Transverse colon (tissue), 4 donors: ENCODE measurements at regions not wholly inside any gene's neighbourhood (a gene's known extent, or its start where the extent isn't known, plus 50 kb on each side); places are given as distances from the start of the nearest gene placed in this dataset.

Experiments used
- DNase-seq: peaks from one replicate; pipeline ENCODE4 v3.0.0-alpha.2; 2019
- H3K27ac ChIP-seq, 4 donors: fragments of 200-600 bp; sonication (generic); 2 replicates each; pipeline ENCODE4 v1.5.1; 2016 to 2018; ENCODE audit warnings: inconsistent platforms in 4 of 4
- H3K27me3 ChIP-seq: fragments of 200-600 bp; sonication (generic); 2 replicates; pipeline ENCODE4 v1.5.1; 2017; ENCODE audit warnings: inconsistent platforms
- H3K36me3 ChIP-seq, 4 donors: fragments of 200-600 bp; sonication (generic); 2 replicates each; pipeline ENCODE4 v1.5.1; 2017 to 2019; ENCODE audit warnings: inconsistent platforms in 4 of 4
- H3K4me1 ChIP-seq, 4 donors: fragments of 200-600 bp; sonication (generic); 2 replicates each; pipeline ENCODE4 v1.5.1; 2017 to 2020; ENCODE audit warnings: inconsistent platforms in 4 of 4
- H3K4me3 ChIP-seq, 4 donors: fragments of 200-600 bp; sonication (generic); 1 replicate in 1 of 4; 2 replicates in 3 of 4; pipeline versions ENCODE4 v1.5.1 to v1.6.1; 2017 to 2019; ENCODE audit warnings: inconsistent platforms in 4 of 4
- H3K9me3 ChIP-seq, 2 donors: fragments of 200-600 bp; sonication (generic); 2 replicates each; pipeline ENCODE4 v1.5.1; 2017 to 2019; ENCODE audit warnings: inconsistent platforms in 2 of 2
- CTCF ChIP-seq, 5 experiments: fragments of 200-600 bp in 3 of 5; fragments of 450-650 bp in 2 of 5; sonication (generic) in 3 of 5; IDR thresholded peaks; 1 replicate in 2 of 5; 2 replicates in 3 of 5; pipeline ENCODE4 v1.5.1; 2016 to 2017; ENCODE audit warnings: antibody characterized with exemption in 5 of 5, inconsistent platforms in 3 of 5, mild to moderate bottlenecking in 2 of 5, moderate library complexity in 1 of 5
- EP300 ChIP-seq: sonication (generic); formaldehyde crosslinking; IDR thresholded peaks from one replicate; pipeline ENCODE4 v1.6.1; 2017; ENCODE audit warnings: antibody characterized with exemption, low read depth
- POLR2A ChIP-seq: fragments of 450-650 bp; IDR thresholded peaks from one replicate; pipeline ENCODE4 v1.6.1; 2016; ENCODE audit warnings: antibody characterized with exemption, mild to moderate bottlenecking, moderate library complexity
- POLR2AphosphoS5 ChIP-seq, 3 donors: sonication (generic); formaldehyde crosslinking; IDR thresholded peaks; one replicate each; pipeline ENCODE4 v1.6.1; 2016; ENCODE audit warnings: antibody characterized with exemption in 3 of 3
- WGBS, 2 donors: methylation state at CpG; one replicate each; pipeline ENCODE4 v1.1.5; 2018; ENCODE audit warnings: low coverage in 1 of 2; 5-methylcytosine and 5-hydroxymethylcytosine counted together
- in situ Hi-C, 4 donors: fragments of 200-750 bp; cut with MboI; loops; one replicate each; pipeline versions ENCODE4 v1.15.0 to v1.15.1; 2017; ENCODE audit warnings: low sequenced_read_pairs in 3 of 4, low pct_ligation_motif_present in 1 of 4, low pct_unique_long_range_greater_than_20kb in 1 of 4
- intact Hi-C: fragments of 100-400 bp; cut with DNase I; formaldehyde crosslinking; loops from one replicate; pipeline ENCODE4 v1.15.1; 2023; ENCODE audit warnings: low total_unique reads

DNA sequence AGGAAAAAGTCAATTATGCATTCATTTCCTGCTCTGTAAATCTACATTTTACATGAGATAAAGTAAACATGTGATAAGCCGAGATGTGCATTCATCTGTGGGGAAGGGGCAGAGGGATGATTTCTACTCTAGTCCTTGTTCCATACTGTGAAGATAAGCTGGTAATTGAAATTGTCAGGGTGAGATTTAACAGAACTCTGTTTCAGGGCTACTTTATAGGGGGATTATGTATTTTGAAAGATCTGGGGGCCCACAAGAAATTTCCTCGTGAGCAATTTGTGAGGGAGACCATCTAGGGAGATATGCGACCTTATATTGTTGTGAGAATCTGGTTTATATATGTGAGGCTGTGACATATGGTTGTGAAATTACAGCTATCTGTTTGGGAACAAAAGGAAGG is 73.1 kb upstream of the KCNK1 start:
- TF ChIP-seq CTCF (IDR thresholded peaks at IDR 0.05) (no peak), POLR2AphosphoS5 (IDR thresholded peaks at IDR 0.05) (no peak), EP300 (no peak), POLR2A (no peak)
- no peaks in the 10 kb centered on the region for H3K27me3 ChIP-seq
- 53 to 67% methylated on average over 1 to 3 of the region's 3 CpGs for WGBS, 2 donors
- no peaks in the 10 kb centered on the region for H3K9me3 ChIP-seq
- no peaks in the 10 kb centered on the region for H3K4me1 ChIP-seq
- intact Hi-C loops (no loop called here), in situ Hi-C loops (no loop called here)
- DNase-seq, result no peak
- H3K36me3 ChIP-seq, result no peaks in the 10 kb centered on the region
- no peak overlapping the region for H3K27ac ChIP-seq
- H3K4me3 ChIP-seq, result no peak overlapping the region

DNA sequence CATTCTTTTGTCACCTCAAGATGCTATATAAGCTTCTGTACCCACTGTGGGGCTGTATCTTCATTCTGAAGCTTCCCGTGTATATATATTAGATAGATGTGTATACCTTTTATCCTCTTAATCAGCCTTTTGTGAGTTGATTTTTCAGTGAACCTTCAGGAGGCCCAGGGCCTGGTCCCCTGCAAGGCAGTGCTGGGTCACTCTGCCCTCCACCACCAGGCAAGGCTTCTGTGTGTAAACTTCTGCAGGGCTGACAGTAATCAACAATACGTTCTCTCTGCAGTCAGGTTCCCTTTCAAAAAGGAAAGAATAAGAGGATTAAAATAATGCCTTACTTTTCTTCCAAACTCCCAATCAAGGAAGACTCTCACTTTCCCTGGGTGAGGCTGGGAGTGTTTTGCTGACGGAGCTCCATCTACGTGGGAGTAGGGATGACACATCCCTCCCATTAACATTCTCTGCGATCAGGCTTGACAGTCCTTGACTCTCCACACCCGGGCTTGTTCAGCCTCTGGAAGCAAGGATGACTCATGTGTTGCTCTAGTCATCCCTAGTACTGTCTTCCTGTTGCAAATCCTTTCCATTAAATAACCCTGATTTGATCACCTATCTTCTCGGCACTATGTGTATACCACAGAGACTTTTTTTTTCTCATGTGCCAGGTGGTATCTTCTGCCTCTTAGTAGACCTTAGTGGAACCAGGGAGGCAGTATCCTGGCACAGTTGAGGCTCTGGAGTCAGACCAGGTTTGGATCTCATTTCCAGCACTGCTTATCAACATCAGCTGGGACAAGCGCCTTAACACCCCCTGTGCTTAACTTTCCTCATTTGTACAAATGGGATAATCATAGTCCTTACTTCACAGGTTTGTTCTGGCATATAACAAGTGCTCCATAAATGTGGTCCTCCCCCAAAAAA is 70.3 kb upstream of the KCNK1 start:
- TF ChIP-seq POLR2AphosphoS5 (IDR thresholded peaks at IDR 0.05), result no peak
- no peak for TF ChIP-seq EP300
- no peak for TF ChIP-seq CTCF (IDR thresholded peaks at IDR 0.05)
- no peak for TF ChIP-seq POLR2A
- no peaks in the 10 kb centered on the region for H3K4me1 ChIP-seq
- H3K4me3 ChIP-seq, result no peak overlapping the region
- no peak overlapping the region for H3K27ac ChIP-seq
- no peaks in the 10 kb centered on the region for H3K36me3 ChIP-seq
- no peaks in the 10 kb centered on the region for H3K27me3 ChIP-seq
- 49 to 78% methylated on average over 4 to 8 of the region's 8 CpGs for WGBS, 2 donors
- H3K9me3 ChIP-seq, result no peaks in the 10 kb centered on the region
- no peak for DNase-seq
- intact Hi-C loops (no loop called here), in situ Hi-C loops (no loop called here)

DNA sequence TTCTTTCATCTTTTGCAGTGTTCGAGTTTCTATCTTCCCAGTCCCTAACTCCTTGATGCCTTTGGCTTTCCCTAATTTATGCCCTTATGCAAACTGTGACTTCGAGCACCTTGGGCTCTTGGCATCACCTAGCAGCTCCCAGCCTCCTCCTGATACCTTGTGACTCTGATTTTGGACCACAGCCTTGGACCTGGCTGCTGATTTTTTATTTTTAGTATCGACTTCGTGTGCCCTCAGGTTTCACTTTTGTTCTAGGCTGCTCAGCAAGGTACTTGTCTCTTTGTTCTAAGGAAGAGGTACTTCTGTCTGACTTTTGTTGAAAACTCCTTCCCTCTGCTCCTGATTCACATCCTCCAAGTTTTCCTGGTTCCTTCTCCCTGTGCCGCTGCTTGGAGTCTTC is 69.6 kb upstream of the KCNK1 start:
- Histone ChIP-seq H3K4me1 (no peaks in the 10 kb centered on the region), H3K27me3 (no peaks in the 10 kb centered on the region), H3K27ac (no peak overlapping the region), H3K4me3 (no peak overlapping the region), H3K36me3 (no peaks in the 10 kb centered on the region), H3K9me3 (no peaks in the 10 kb centered on the region)
- DNase-seq, result no peak
- WGBS, 2 donors, result 56 to 59% methylated on average over 5 of the region's 5 CpGs
- TF ChIP-seq CTCF (IDR thresholded peaks at IDR 0.05) (no peak), EP300 (no peak), POLR2A (no peak), POLR2AphosphoS5 (IDR thresholded peaks at IDR 0.05) (no peak)
- intact Hi-C loops (no loop called here), in situ Hi-C loops (no loop called here)

DNA sequence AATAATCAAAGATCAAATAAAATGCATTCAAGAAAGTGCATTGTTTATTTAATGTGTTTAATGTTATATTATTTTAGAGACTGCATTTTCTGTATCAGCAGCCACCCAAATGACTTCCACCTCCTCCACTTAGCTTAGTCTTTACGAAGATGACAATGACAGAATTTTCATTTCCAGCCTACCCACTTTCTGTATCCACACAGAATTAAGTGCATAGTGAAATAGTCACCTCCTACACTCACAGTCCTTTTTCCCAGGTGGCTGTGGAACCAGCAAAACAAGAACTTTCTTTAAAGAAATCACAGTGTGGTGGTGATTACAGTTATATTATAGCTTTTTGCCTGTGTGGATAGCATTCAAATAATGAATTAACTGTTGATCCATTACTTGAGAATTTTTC is 66.2 kb upstream of the KCNK1 start:
- H3K36me3 ChIP-seq, result no peaks in the 10 kb centered on the region
- TF ChIP-seq POLR2A (no peak), CTCF (IDR thresholded peaks at IDR 0.05) (no peak), POLR2AphosphoS5 (IDR thresholded peaks at IDR 0.05) (no peak), EP300 (no peak)
- intact Hi-C loops, result no loop called here
- 76 to 82% methylated on average over 1 of the region's 1 CpG for WGBS, 2 donors
- in situ Hi-C loops, result no loop called here
- no peak for DNase-seq
- no peak overlapping the region for H3K27ac ChIP-seq
- no peaks in the 10 kb centered on the region for H3K9me3 ChIP-seq
- H3K4me3 ChIP-seq, result no peak overlapping the region
- no peaks in the 10 kb centered on the region for H3K4me1 ChIP-seq
- H3K27me3 ChIP-seq, result no peaks in the 10 kb centered on the region
